A549 (cell line): ENCODE measurements at regions not wholly inside any gene's neighbourhood (a gene's known extent, or its start where the extent isn't known, plus 50 kb on each side); places are given as distances from the start of the nearest gene placed in this dataset.

Experiments
- ATAC-seq, 2 experiments: fragments of 200-7000 bp in 1 of 2; fragments of >200 bp in 1 of 2; cut with Nextera tagmentation in 1 of 2; cut with Tn5 transposase in 1 of 2; 3 replicates each; pipeline versions ENCODE4 v1.8.0 to v1.9.1; 2018 to 2020; ENCODE audit warnings: mild to moderate bottlenecking in 1 of 2, moderate library complexity in 1 of 2
- CTCF ChIA-PET: fragments of 300-600 bp; sonication (Branson Sonifier 250); formaldehyde crosslinking; extraction: SDS; loops from one replicate; lab custom pipeline; 2021; ENCODE audit warnings: antibody characterized with exemption, inconsistent platforms; lab: Yijun Ruan, JAX
- POLR2A ChIA-PET: fragments of 350-600 bp; formaldehyde crosslinking; extraction: SDS; loops from one replicate; lab custom pipeline; 2021; ENCODE audit warnings: antibody characterized with exemption, inconsistent platforms; lab: Yijun Ruan, JAX
- DNase-seq, 2 experiments: peaks; one replicate each; pipeline versions ENCODE4 v3.0.0 to v3.0.0-alpha.2; 2011 to 2016; ENCODE audit warnings: low read depth in 1 of 2, low spot score in 1 of 2
- FAIRE-seq: peaks from 2 replicates; lab custom pipeline; 2011; peaks lifted over from hg19 to GRCh38; lab: Jason Lieb, UNC
- H3K27ac ChIP-seq, 2 experiments: fragments of >200 bp; sonication (Bioruptor Twin); formaldehyde crosslinking; 3 replicates each; pipeline ENCODE4 v1.5.1; 2016 to 2017
- H3K4me1 ChIP-seq: fragments of >200 bp; sonication (Bioruptor Twin); formaldehyde crosslinking; 3 replicates; pipeline ENCODE4 v1.6.1; 2016
- H3K4me2 ChIP-seq: fragments of >200 bp; sonication (Bioruptor Twin); formaldehyde crosslinking; 3 replicates; pipeline ENCODE4 v1.6.1; 2016
- H3K4me3 ChIP-seq: fragments of >200 bp; sonication (Bioruptor Twin); formaldehyde crosslinking; 3 replicates; pipeline ENCODE4 v1.5.1; 2016
- H3K9me3 ChIP-seq: fragments of >200 bp; sonication (Bioruptor Twin); formaldehyde crosslinking; 3 replicates; pipeline ENCODE4 v1.6.1; 2016
- CBX2 ChIP-seq: fragments of 200-600 bp; sonication (generic); IDR thresholded peaks from 2 replicates; pipeline ENCODE4 v1.6.1; 2016; ENCODE audit warnings: low read depth, mild to moderate bottlenecking, borderline replicate concordance
- CEBPB ChIP-seq, 2 experiments: fragments of >200 bp in 1 of 2; sonication (Bioruptor Twin) in 1 of 2; formaldehyde crosslinking in 1 of 2; IDR thresholded peaks; 2 replicates each; pipeline ENCODE4 v1.6.1; 2012 to 2016
- CHD4 ChIP-seq: fragments of 200-600 bp; sonication (generic); IDR thresholded peaks from 2 replicates; pipeline ENCODE4 v1.6.1; 2016; ENCODE audit warnings: antibody characterized with exemption, mild to moderate bottlenecking, borderline replicate concordance
- FOSB ChIP-seq: fragments of 250-450 bp; sonication (Bioruptor Pico); IDR thresholded peaks from 2 replicates; pipeline ENCODE4 v1.5.0; 2020; ENCODE audit warnings: mild to moderate bottlenecking, moderate library complexity
- FOSL2 ChIP-seq, 2 experiments: fragments of 450-650 bp in 1 of 2; fragments of >200 bp in 1 of 2; sonication (Bioruptor Twin) in 1 of 2; formaldehyde crosslinking; IDR thresholded peaks; 2 replicates each; pipeline versions ENCODE4 v1.5.0 to v1.6.1; 2016 to 2020; ENCODE audit warnings: mild to moderate bottlenecking in 1 of 2, moderate library complexity in 1 of 2
- GATA3 ChIP-seq: IDR thresholded peaks from 2 replicates; pipeline ENCODE4 v1.6.1; 2012; ENCODE audit warnings: borderline replicate concordance
- HEYL ChIP-seq: fragments of 250-450 bp; sonication (Bioruptor Pico); IDR thresholded peaks from 2 replicates; pipeline ENCODE4 v1.8.0; 2021; ENCODE audit warnings: mild to moderate bottlenecking, moderate library complexity
- JUNB ChIP-seq: fragments of >200 bp; sonication (Bioruptor Twin); formaldehyde crosslinking; IDR thresholded peaks from 2 replicates; pipeline ENCODE4 v1.6.1; 2016
- MAZ ChIP-seq: fragments of 150-350 bp; IDR thresholded peaks from 2 replicates; pipeline ENCODE4 v1.6.1; 2014; ENCODE audit warnings: antibody characterized with exemption, low read depth, low read length, borderline replicate concordance
- PHF8 ChIP-seq: fragments of 200-600 bp; sonication (generic); IDR thresholded peaks from 2 replicates; pipeline ENCODE4 v1.6.1; 2016; ENCODE audit warnings: low read depth, mild to moderate bottlenecking, antibody characterized with exemption, moderate library complexity, borderline replicate concordance
- POLR2A ChIP-seq: IDR thresholded peaks from 2 replicates; pipeline ENCODE4 v1.6.1; 2012; ENCODE audit warnings: mild to moderate bottlenecking, low read length
- RCOR1 ChIP-seq: fragments of 150-350 bp; IDR thresholded peaks from 2 replicates; pipeline ENCODE4 v1.6.1; 2014; ENCODE audit warnings: antibody characterized with exemption, low read length, low read depth
- SREBF2 ChIP-seq: fragments of 450-650 bp; IDR thresholded peaks from 2 replicates; pipeline ENCODE4 v1.6.1; 2014; ENCODE audit warnings: mild to moderate bottlenecking, moderate library complexity
- TFCP2L1 ChIP-seq: fragments of 250-450 bp; sonication (Bioruptor Pico); IDR thresholded peaks from 2 replicates; pipeline ENCODE4 v1.5.0; 2021; ENCODE audit warnings: mild to moderate bottlenecking
- ZFP36 ChIP-seq: fragments of 450-650 bp; IDR thresholded peaks from 2 replicates; pipeline ENCODE4 v1.6.1; 2014; ENCODE audit warnings: borderline replicate concordance; ENCODE audit not compliant: partially characterized antibody
- ZNF302 ChIP-seq: fragments of 250-450 bp; sonication (Bioruptor Pico); IDR thresholded peaks from 2 replicates; pipeline ENCODE4 v1.9.0; 2021; ENCODE audit warnings: inconsistent platforms, mild to moderate bottlenecking, moderate library complexity
- ZSCAN20 ChIP-seq: fragments of 250-450 bp; sonication (Bioruptor Pico); IDR thresholded peaks from 2 replicates; pipeline ENCODE4 v1.8.0; 2022; ENCODE audit warnings: mild to moderate bottlenecking, moderate library complexity
- WGBS: methylation state at CpG from one replicate; pipeline ENCODE4 v1.1.6; 2017; ENCODE audit errors: missing lambda C conversion rate; 5-methylcytosine and 5-hydroxymethylcytosine counted together
- TF ChIP-seq, protein P1 (sequence below): fragments of >200 bp; sonication (Bioruptor Twin); formaldehyde crosslinking; IDR thresholded peaks from 2 replicates; pipeline ENCODE4 v1.6.1; 2016
- TF ChIP-seq, protein P2 (sequence below): fragments of >200 bp; sonication (Bioruptor Twin); formaldehyde crosslinking; IDR thresholded peaks from 3 replicates; pipeline ENCODE4 v1.5.1; 2016

DNA sequence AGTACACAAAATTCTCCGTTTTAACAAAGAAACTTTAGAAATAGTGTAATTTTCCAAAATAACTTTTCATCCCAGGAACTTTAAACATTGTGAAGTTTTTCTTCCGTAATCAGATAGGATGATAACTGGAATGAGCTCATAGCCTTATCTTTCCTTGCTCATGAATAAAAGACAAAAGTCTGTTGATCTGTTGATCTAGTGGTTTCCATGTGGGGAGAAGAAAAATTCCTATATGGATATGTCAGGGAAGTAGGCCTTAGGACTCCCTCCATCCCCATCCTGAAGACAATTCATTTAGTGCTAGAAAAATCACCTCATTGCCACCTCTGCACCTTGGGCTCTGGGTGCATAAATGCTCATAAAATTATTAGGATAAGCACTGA is 266.6 kb downstream of the SMARCA2 start:
- DNase-seq (no peak), ATAC-seq (no peak), FAIRE-seq (no peak)
- no peak overlapping the region for H3K27ac ChIP-seq
- no peak overlapping the region for H3K4me3 ChIP-seq
- no peaks in the 10 kb centered on the region for H3K9me3 ChIP-seq
- 80% methylated on average over 2 of the region's 2 CpGs for WGBS
- TF ChIP-seq JUNB (no peak), GATA3 (no peak), HEYL (no peak), RCOR1 (no peak), ZFP36 (no peak)
- ChIA-PET POLR2A (no interaction called here), CTCF (no interaction called here)
- no peak overlapping the region for H3K4me2 ChIP-seq
- 0 out of 3 replicates have a peak, but pooled peaks cover 4% of the 10 kb centered on the region for H3K4me1 ChIP-seq

DNA sequence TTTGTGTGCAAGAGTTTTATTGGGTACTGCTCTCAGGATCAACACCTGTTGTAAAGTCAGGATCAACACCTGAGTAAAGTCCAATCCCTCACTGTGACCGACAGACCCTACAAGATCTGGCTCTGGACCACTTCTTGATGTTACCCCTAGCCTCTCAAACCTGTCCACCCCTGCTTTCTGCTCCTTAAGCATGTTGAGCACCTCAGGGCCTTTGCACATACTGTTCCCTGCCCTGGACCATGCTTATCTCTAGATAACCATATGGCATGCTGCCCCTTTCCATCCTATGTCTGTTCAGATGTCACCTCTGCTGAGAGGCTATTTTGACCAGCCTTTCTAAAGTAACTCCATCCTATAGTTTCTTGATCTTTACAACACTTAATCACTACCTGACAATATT is 269.6 kb downstream of the SMARCA2 start:
- TF ChIP-seq ZSCAN20 (CRISPR knock-in tag) (no peak), JUNB (no peak)
- DNase-seq (no peak), ATAC-seq (no peak), FAIRE-seq (no peak)
- Histone ChIP-seq H3K9me3 (no peaks in the 10 kb centered on the region; the same call in 2 of the 3 replicates), H3K4me2 (no peak overlapping the region), H3K4me3 (no peak overlapping the region), H3K4me1 (0 out of 3 replicates have a peak, but pooled peaks cover 7% of the 10 kb centered on the region), H3K27ac (no peak overlapping the region)
- 40% methylated on average over 1 of the region's 1 CpG for WGBS
- ChIA-PET POLR2A (no interaction called here), CTCF (no interaction called here)

DNA sequence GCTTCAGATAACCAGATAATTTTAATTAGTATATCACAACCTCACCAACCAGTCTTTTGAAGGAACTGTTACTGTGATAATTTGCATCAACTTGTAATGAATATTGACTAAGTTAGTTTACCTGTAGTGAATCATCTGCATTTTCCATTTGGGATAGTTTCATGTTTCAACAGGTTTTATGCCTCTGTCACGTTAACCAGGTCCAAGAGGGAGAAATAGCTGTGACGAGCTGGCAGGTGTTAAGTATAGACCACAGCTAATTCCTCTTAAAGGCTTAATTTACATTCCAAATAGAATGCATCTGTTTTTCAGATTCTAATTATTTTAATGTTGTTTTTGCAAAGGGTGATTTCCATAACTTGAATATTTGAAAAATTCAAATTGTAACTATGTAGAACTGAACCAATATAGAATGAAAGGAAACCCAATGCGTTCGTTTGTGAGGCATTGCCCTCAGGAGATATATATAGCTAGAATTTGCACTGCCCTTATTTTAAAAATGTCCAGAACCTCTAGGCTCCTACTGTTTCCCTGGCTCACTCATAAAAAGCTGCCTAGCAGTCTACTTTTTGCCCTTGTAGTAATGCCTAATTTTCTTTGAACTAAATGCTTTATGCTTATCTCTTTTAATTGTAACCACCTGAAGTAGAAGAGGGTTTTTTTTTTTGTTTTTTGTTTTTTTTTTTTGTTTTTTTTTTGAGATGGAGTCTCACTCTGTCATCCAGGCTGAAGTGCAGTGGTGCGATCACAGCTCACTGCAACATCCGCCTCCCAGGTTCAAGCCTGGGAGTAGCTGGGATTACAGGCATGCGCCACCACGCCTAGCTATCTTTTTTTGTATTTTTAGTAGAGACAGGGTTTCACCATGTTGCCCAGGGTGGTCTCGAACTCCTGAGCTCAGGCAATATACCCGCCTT is 270.5 kb downstream of the SMARCA2 start:
- Histone ChIP-seq H3K27ac (no peak overlapping the region), H3K4me3 (no peak overlapping the region), H3K4me2 (no peak overlapping the region), H3K9me3 (no peaks in the 10 kb centered on the region; the same call in 2 of the 3 replicates), H3K4me1 (0 out of 3 replicates have a peak, but pooled peaks cover 7% of the 10 kb centered on the region)
- DNase-seq (no peak), ATAC-seq (no peak), FAIRE-seq (no peak)
- WGBS = 68% methylated on average over 10 of the region's 10 CpGs
- TF ChIP-seq FOSB (no peak), SREBF2 (no peak), CEBPB (IDR thresholded peaks at IDR 0.05) (no peak), POLR2A (no peak), FOSL2 (IDR thresholded peaks at IDR 0.05) (no peak), FOSL2 (CRISPR knock-in tag; IDR thresholded peaks at IDR 0.05) (no peak)
- ChIA-PET CTCF (interaction anchor here (0.6 kb wide), 1 partner anchor 445 kb away, joined by 3 read pairs; no protein-coding TSS in a partner anchor), POLR2A (no interaction called here)

DNA sequence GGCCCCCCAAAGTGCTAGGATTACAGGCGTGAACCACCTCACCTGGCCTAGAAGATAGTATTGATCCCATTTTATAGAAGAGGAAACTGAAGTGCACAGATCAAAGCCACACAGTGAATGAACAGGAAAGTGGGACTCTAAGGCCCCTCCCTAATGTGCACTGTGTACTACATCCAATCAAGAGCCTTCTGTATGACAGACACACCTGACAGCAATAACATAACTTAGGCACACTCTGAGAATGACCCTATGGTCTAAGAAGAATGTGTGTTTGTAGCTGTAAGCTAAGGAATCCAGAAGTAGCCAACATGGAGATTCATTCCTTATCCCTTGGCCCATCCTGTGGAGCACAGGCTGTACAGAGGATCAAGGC is 271.2 kb downstream of the SMARCA2 start:
- no peak for DNase-seq
- Histone ChIP-seq H3K4me3 (no peak overlapping the region), H3K27ac (no peak overlapping the region), H3K9me3 (no peaks in the 10 kb centered on the region; the same call in 2 of the 3 replicates), H3K4me2 (no peak overlapping the region), H3K4me1 (0 out of 3 replicates have a peak, but pooled peaks cover 7% of the 10 kb centered on the region)
- TF ChIP-seq CBX2 (no peak), TFCP2L1 (CRISPR knock-in tag) (no peak), CHD4 (no peak), ZNF302 (CRISPR knock-in tag) (no peak), MAZ (no peak), PHF8 (no peak)
- TF ChIP-seq, protein P1, sequence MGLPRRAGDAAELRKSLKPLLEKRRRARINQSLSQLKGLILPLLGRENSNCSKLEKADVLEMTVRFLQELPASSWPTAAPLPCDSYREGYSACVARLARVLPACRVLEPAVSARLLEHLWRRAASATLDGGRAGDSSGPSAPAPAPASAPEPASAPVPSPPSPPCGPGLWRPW = no peak
- TF ChIP-seq, protein P2, sequence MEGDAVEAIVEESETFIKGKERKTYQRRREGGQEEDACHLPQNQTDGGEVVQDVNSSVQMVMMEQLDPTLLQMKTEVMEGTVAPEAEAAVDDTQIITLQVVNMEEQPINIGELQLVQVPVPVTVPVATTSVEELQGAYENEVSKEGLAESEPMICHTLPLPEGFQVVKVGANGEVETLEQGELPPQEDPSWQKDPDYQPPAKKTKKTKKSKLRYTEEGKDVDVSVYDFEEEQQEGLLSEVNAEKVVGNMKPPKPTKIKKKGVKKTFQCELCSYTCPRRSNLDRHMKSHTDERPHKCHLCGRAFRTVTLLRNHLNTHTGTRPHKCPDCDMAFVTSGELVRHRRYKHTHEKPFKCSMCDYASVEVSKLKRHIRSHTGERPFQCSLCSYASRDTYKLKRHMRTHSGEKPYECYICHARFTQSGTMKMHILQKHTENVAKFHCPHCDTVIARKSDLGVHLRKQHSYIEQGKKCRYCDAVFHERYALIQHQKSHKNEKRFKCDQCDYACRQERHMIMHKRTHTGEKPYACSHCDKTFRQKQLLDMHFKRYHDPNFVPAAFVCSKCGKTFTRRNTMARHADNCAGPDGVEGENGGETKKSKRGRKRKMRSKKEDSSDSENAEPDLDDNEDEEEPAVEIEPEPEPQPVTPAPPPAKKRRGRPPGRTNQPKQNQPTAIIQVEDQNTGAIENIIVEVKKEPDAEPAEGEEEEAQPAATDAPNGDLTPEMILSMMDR = no peak
- no peak for FAIRE-seq
- ChIA-PET POLR2A (interaction anchor here (0.7 kb wide), 1 partner anchor 84 kb away, joined by 3 read pairs; no protein-coding TSS in a partner anchor), CTCF (interaction anchor here (0.6 kb wide), 1 partner anchor 444 kb away, joined by 3 read pairs; no protein-coding TSS in a partner anchor)
- WGBS = 69% methylated on average over 1 of the region's 1 CpG
- ATAC-seq = no peak
